T-helper 2 cell treated with Interferon-gamma antibody and Interleukin-4, amounts not matched to agents 5 μg/mL and 100 μg/mL, for 36 hours (primary cell): ENCODE measurements at regions not wholly inside any gene's neighbourhood (a gene's known extent, or its start where the extent isn't known, plus 50 kb on each side); places are given as distances from the start of the nearest gene placed in this dataset.

Source experiments
- DNase-seq: peaks from one replicate; pipeline ENCODE4 v3.0.0; 2021; ENCODE audit warnings: low spot score
- H3K27ac Mint-ChIP-seq: one replicate; pipeline ENCODE4 v1.8.0; 2021; ENCODE audit warnings: mild to moderate bottlenecking, mixed read lengths
- H3K27me3 Mint-ChIP-seq: one replicate; pipeline ENCODE4 v1.8.0; 2021; ENCODE audit warnings: low read depth, mixed read lengths
- H3K36me3 Mint-ChIP-seq: one replicate; pipeline ENCODE4 v1.8.0; 2021; ENCODE audit warnings: low read depth, mixed read lengths
- H3K4me1 Mint-ChIP-seq: one replicate; pipeline ENCODE4 v1.8.0; 2021; ENCODE audit warnings: low read depth, mixed read lengths
- H3K4me3 Mint-ChIP-seq: one replicate; pipeline ENCODE4 v1.8.0; 2022; ENCODE audit warnings: mild to moderate bottlenecking, moderate library complexity, mixed read lengths
- H3K9me3 Mint-ChIP-seq: one replicate; pipeline ENCODE4 v1.8.0; 2021; ENCODE audit warnings: mixed read lengths

GRCh38 chr9:26753971-26754370, 138.6 kb downstream of the CAAP1 start:
- no peaks in the 10 kb centered on the region for H3K4me1 Mint-ChIP-seq
- H3K27ac Mint-ChIP-seq, result no peak overlapping the region
- H3K36me3 Mint-ChIP-seq, result no peaks in the 10 kb centered on the region
- H3K4me3 Mint-ChIP-seq, result no peak overlapping the region
- no peaks in the 10 kb centered on the region for H3K9me3 Mint-ChIP-seq
- no peaks in the 10 kb centered on the region for H3K27me3 Mint-ChIP-seq
- no peak for DNase-seq

GRCh38 chr9:26750162-26750561, 142.4 kb downstream of the CAAP1 start:
- Mint-ChIP-seq H3K27me3 (no peaks in the 10 kb centered on the region), H3K4me3 (no peak overlapping the region), H3K27ac (no peak overlapping the region), H3K4me1 (no peaks in the 10 kb centered on the region), H3K9me3 (no peaks in the 10 kb centered on the region), H3K36me3 (no peaks in the 10 kb centered on the region)
- no peak for DNase-seq

- H3K27ac Mint-ChIP-seq, result no peak overlapping the region
- H3K27me3 Mint-ChIP-seq, result peaks cover 2% of the 10 kb centered on the region
- no peaks in the 10 kb centered on the region for H3K9me3 Mint-ChIP-seq
- H3K4me1 Mint-ChIP-seq, result no peaks in the 10 kb centered on the region
- DNase-seq, result no peak
- no peaks in the 10 kb centered on the region for H3K36me3 Mint-ChIP-seq
- no peak overlapping the region for H3K4me3 Mint-ChIP-seq
Measured at GRCh38 chr9:26748449-26749058, 144.0 kb downstream of the CAAP1 start.

DNA sequence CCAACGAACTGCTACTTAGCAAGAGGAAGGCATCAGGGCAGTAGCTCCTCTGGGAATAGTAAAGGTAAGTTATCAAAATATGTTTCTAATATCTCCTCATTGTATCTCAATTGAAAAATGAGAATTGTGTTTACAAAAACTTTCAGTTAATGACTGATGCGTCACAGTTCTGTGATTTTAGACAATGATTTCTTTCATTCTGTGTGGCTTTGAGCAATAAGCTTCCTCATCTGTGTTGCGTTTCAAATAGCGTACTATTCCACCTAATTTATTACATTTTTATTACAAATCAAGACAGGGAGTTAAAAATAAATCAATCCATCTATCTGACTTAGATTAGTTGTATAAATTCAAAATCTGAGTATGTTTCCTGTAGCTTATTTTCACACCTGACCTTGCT, 145.0 kb downstream of the CAAP1 start:
- H3K4me1 Mint-ChIP-seq, result no peaks in the 10 kb centered on the region
- peaks cover 2% of the 10 kb centered on the region for H3K27me3 Mint-ChIP-seq
- H3K36me3 Mint-ChIP-seq, result no peaks in the 10 kb centered on the region
- no peak overlapping the region for H3K4me3 Mint-ChIP-seq
- no peaks in the 10 kb centered on the region for H3K9me3 Mint-ChIP-seq
- no peak overlapping the region for H3K27ac Mint-ChIP-seq
- DNase-seq, result no peak

GRCh38 chr9:26746357-26747072, 146.1 kb downstream of the CAAP1 start:
- no peaks in the 10 kb centered on the region for H3K4me1 Mint-ChIP-seq
- no peaks in the 10 kb centered on the region for H3K9me3 Mint-ChIP-seq
- H3K27ac Mint-ChIP-seq, result no peak overlapping the region
- no peak for DNase-seq
- no peaks in the 10 kb centered on the region for H3K36me3 Mint-ChIP-seq
- peaks cover 2% of the 10 kb centered on the region for H3K27me3 Mint-ChIP-seq
- H3K4me3 Mint-ChIP-seq, result no peak overlapping the region

GRCh38 chr9:26745111-26745510, 147.5 kb downstream of the CAAP1 start:
- peaks cover 2% of the 10 kb centered on the region for H3K27me3 Mint-ChIP-seq
- no peak overlapping the region for H3K4me3 Mint-ChIP-seq
- no peaks in the 10 kb centered on the region for H3K9me3 Mint-ChIP-seq
- no peak overlapping the region for H3K27ac Mint-ChIP-seq
- H3K36me3 Mint-ChIP-seq, result no peaks in the 10 kb centered on the region
- DNase-seq, result no peak
- H3K4me1 Mint-ChIP-seq, result no peaks in the 10 kb centered on the region

- H3K4me1 Mint-ChIP-seq, result no peaks in the 10 kb centered on the region
- H3K27ac Mint-ChIP-seq, result no peak overlapping the region
- no peaks in the 10 kb centered on the region for H3K36me3 Mint-ChIP-seq
- DNase-seq, result no peak
- peaks cover 3% of the 10 kb centered on the region for H3K9me3 Mint-ChIP-seq
- no peak overlapping the region for H3K4me3 Mint-ChIP-seq
- H3K27me3 Mint-ChIP-seq, result peaks cover 2% of the 10 kb centered on the region
Measured at GRCh38 chr9:26744191-26744965, 148.2 kb downstream of the CAAP1 start.

- Mint-ChIP-seq H3K4me1 (no peaks in the 10 kb centered on the region), H3K27me3 (peaks cover 2% of the 10 kb centered on the region), H3K27ac (no peak overlapping the region), H3K4me3 (no peak overlapping the region), H3K36me3 (no peaks in the 10 kb centered on the region), H3K9me3 (peaks cover 7% of the 10 kb centered on the region)
- no peak for DNase-seq
Measured at GRCh38 chr9:26742828-26743476, 149.7 kb downstream of the CAAP1 start.

DNA sequence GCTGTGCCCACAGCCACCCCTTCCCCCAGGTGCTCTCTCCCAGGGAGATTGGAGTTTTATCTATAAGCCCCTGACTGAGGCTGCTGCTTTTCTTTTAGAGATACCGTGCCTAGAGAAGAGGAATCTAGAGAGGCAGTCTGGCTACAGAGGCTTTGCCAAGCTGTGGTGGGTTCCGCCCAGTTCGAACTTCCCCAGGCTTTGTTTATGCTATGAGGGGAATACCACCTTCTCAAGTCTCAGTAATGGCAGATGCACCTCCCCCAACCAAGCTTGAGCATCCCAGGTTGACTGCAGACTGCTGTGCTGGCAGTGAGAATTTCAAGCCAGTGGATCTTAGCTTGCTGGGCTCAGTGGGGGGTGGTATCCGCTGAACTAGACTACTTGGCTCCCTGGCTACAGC, 157.4 kb downstream of the CAAP1 start:
- Mint-ChIP-seq H3K9me3 (peaks cover 11% of the 10 kb centered on the region), H3K27ac (no peak overlapping the region), H3K36me3 (no peaks in the 10 kb centered on the region), H3K4me1 (no peaks in the 10 kb centered on the region), H3K4me3 (no peak overlapping the region), H3K27me3 (no peaks in the 10 kb centered on the region)
- no peak for DNase-seq

GRCh38 chr9:26729187-26729586, 163.4 kb downstream of the CAAP1 start:
- Mint-ChIP-seq H3K27me3 (no peaks in the 10 kb centered on the region), H3K4me1 (no peaks in the 10 kb centered on the region), H3K4me3 (no peak overlapping the region), H3K27ac (no peak overlapping the region), H3K36me3 (no peaks in the 10 kb centered on the region), H3K9me3 (no peaks in the 10 kb centered on the region)
- no peak for DNase-seq

- no peak overlapping the region for H3K27ac Mint-ChIP-seq
- H3K36me3 Mint-ChIP-seq, result no peaks in the 10 kb centered on the region
Measured at GRCh38 chr9:26727471-26727870, 165.1 kb downstream of the CAAP1 start.

DNA sequence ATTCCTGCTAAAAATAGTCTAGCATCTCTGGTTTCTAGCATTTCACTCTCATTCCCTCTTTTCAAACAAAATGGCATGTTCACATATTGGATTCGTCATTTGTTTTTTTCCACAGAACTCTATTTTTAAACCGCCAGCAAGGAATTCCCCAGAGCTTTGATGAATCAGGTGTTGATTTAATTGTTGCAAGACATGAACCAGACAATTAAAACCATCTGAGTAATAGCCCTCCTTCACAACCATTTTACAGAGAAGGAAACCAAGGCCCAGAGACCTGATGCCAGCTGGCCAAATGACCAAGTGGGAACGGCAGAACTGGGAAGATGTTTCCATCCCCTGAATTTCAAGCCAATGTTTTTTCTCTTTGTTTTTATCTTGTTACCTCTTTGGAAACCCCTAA, 167.0 kb downstream of the CAAP1 start:
- Mint-ChIP-seq H3K36me3 (no peaks in the 10 kb centered on the region), H3K27ac (no peak overlapping the region), H3K27me3 (no peaks in the 10 kb centered on the region), H3K9me3 (no peaks in the 10 kb centered on the region), H3K4me3 (no peak overlapping the region), H3K4me1 (peaks cover 2% of the 10 kb centered on the region)
- DNase-seq, result no peak

More at GRCh38 chr9:26727471-26727870, 165.1 kb downstream of the CAAP1 start:
- H3K4me3 Mint-ChIP-seq, result no peak overlapping the region
- H3K27me3 Mint-ChIP-seq, result no peaks in the 10 kb centered on the region
- peaks cover 2% of the 10 kb centered on the region for H3K4me1 Mint-ChIP-seq
- DNase-seq, result no peak
- H3K9me3 Mint-ChIP-seq, result no peaks in the 10 kb centered on the region

DNA sequence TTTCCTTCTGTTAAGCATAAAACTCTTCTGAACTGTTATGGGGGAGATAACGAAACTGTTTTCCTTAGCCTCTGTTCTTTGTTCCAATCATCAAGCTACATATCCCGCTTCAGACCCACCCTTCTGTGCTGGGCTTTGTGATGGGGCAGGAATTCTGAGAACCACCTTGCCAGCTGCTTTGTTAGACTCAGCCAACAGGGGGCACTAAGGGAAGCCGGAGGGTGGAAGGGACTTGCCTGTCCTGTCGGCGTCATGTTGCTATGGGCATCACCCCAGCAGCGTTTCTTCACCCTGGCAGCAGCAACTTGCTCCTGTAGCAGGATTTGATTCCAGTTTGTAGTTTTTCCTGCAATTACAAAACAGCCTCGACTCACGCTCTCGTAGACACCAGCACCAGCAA, 169.1 kb downstream of the CAAP1 start:
- peaks cover 2% of the 10 kb centered on the region for H3K4me1 Mint-ChIP-seq
- H3K4me3 Mint-ChIP-seq, result no peak overlapping the region
- H3K27ac Mint-ChIP-seq, result no peak overlapping the region
- H3K9me3 Mint-ChIP-seq, result no peaks in the 10 kb centered on the region
- H3K27me3 Mint-ChIP-seq, result no peaks in the 10 kb centered on the region
- no peaks in the 10 kb centered on the region for H3K36me3 Mint-ChIP-seq
- DNase-seq, result peak; percentile 6

DNA sequence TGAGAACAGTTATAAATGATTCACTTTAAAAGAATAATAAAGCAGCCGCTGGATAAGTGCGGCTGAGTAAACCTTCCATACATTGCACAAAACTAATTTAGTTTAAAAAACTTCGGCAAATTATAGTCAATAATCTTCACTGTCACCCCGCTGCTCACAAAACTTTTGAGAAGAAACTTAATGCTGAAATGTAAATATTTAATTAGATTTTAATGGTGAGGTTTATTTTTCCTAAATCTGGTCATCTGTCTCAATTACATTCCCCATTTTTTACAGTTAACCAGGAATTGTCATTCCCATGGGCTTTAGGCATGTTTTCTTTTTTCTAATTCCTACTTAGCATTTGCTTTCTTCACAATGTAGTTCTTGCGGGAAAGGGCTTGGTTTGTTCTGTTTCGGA, 169.8 kb downstream of the CAAP1 start:
- DNase-seq, result no peak
- Mint-ChIP-seq H3K9me3 (no peaks in the 10 kb centered on the region), H3K36me3 (no peaks in the 10 kb centered on the region), H3K4me1 (peaks cover 2% of the 10 kb centered on the region), H3K4me3 (no peak overlapping the region), H3K27me3 (no peaks in the 10 kb centered on the region), H3K27ac (no peak overlapping the region)
